Osteocyte (in vitro differentiated cells): ENCODE measurements at regions not wholly inside any gene's neighbourhood (a gene's known extent, or its start where the extent isn't known, plus 50 kb on each side); places are given as distances from the start of the nearest gene placed in this dataset.

ENCODE experiments used
- DNase-seq: peaks from one replicate; pipeline ENCODE4 v3.0.0; 2021; ENCODE audit warnings: mixed read lengths; ENCODE audit not compliant: unreplicated experiment; ENCODE audit errors: extremely low spot score
- H3K27ac Mint-ChIP-seq: one replicate; pipeline ENCODE4 v1.8.0; 2021; ENCODE audit warnings: mild to moderate bottlenecking, mixed read lengths; ENCODE audit not compliant: unreplicated experiment
- H3K27me3 Mint-ChIP-seq: one replicate; pipeline ENCODE4 v1.8.0; 2021; ENCODE audit warnings: mixed read lengths; ENCODE audit not compliant: unreplicated experiment
- H3K36me3 Mint-ChIP-seq: one replicate; pipeline ENCODE4 v1.8.0; 2021; ENCODE audit warnings: mixed read lengths; ENCODE audit not compliant: unreplicated experiment
- H3K4me1 Mint-ChIP-seq: one replicate; pipeline ENCODE4 v1.8.0; 2021; ENCODE audit warnings: mixed read lengths; ENCODE audit not compliant: unreplicated experiment
- H3K4me3 Mint-ChIP-seq: one replicate; pipeline ENCODE4 v1.8.0; 2021; ENCODE audit warnings: mild to moderate bottlenecking, moderate library complexity, mixed read lengths; ENCODE audit not compliant: unreplicated experiment
- H3K9me3 Mint-ChIP-seq: one replicate; pipeline ENCODE4 v1.8.0; 2021; ENCODE audit warnings: mixed read lengths; ENCODE audit not compliant: unreplicated experiment
- TF ChIP-seq, protein P1 (sequence below): fragments of 200-600 bp; sonication (generic); IDR thresholded peaks from 2 replicates; pipeline ENCODE4 v1.5.0; 2021; ENCODE audit warnings: antibody characterized with exemption, mild to moderate bottlenecking, moderate library complexity

DNA sequence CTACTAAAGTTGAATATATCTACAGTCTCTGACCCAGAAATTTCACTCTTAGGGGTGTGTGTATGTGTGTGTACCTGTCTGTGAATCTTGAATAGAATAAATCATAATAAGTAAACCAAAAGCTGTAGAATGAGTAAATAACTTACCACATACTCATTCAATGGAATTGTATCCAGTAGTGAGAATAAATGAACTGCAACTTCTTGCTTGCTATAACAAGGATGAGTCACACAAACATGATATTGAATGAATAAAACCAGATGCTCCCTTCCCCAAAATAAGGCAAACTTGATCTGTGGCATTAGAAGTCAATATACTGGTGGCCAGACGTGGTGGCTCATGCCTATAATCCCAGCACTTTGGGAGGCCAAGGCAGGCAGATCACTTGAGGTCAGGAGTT is 259.8 kb upstream of the MON1B start:
- TF ChIP-seq, protein P1, sequence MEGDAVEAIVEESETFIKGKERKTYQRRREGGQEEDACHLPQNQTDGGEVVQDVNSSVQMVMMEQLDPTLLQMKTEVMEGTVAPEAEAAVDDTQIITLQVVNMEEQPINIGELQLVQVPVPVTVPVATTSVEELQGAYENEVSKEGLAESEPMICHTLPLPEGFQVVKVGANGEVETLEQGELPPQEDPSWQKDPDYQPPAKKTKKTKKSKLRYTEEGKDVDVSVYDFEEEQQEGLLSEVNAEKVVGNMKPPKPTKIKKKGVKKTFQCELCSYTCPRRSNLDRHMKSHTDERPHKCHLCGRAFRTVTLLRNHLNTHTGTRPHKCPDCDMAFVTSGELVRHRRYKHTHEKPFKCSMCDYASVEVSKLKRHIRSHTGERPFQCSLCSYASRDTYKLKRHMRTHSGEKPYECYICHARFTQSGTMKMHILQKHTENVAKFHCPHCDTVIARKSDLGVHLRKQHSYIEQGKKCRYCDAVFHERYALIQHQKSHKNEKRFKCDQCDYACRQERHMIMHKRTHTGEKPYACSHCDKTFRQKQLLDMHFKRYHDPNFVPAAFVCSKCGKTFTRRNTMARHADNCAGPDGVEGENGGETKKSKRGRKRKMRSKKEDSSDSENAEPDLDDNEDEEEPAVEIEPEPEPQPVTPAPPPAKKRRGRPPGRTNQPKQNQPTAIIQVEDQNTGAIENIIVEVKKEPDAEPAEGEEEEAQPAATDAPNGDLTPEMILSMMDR: no peak
- Mint-ChIP-seq H3K36me3 (no peaks in the 10 kb centered on the region), H3K4me1 (no peaks in the 10 kb centered on the region), H3K27ac (no peak overlapping the region), H3K4me3 (no peak overlapping the region), H3K27me3 (no peaks in the 10 kb centered on the region), H3K9me3 (no peaks in the 10 kb centered on the region)
- DNase-seq: no peak

- no peak for DNase-seq
- Mint-ChIP-seq H3K36me3 (no peaks in the 10 kb centered on the region), H3K4me3 (no peak overlapping the region), H3K27me3 (no peaks in the 10 kb centered on the region), H3K9me3 (no peaks in the 10 kb centered on the region), H3K27ac (no peak overlapping the region), H3K4me1 (no peaks in the 10 kb centered on the region)
- TF ChIP-seq, protein P1: no peak
These were observed 258.3 kb upstream of the MON1B start for GRCh38 chr16:76932541-76933211.

- DNase-seq: no peak
- Mint-ChIP-seq H3K36me3 (no peaks in the 10 kb centered on the region), H3K4me1 (no peaks in the 10 kb centered on the region), H3K9me3 (peaks cover 5% of the 10 kb centered on the region), H3K27me3 (no peaks in the 10 kb centered on the region), H3K4me3 (no peak overlapping the region), H3K27ac (no peak overlapping the region)
- TF ChIP-seq, protein P1: no peak
These were observed 250.7 kb upstream of the MON1B start for GRCh38 chr16:76940251-76940650.

- no peak overlapping the region for H3K4me3 Mint-ChIP-seq
- TF ChIP-seq, protein P1: no peak
- peaks cover 9% of the 10 kb centered on the region for H3K9me3 Mint-ChIP-seq
- H3K36me3 Mint-ChIP-seq: no peaks in the 10 kb centered on the region
- no peaks in the 10 kb centered on the region for H3K27me3 Mint-ChIP-seq
- H3K4me1 Mint-ChIP-seq: no peaks in the 10 kb centered on the region
- no peak overlapping the region for H3K27ac Mint-ChIP-seq
- no peak for DNase-seq
These were observed 249.9 kb upstream of the MON1B start for GRCh38 chr16:76941113-76941512.

DNA sequence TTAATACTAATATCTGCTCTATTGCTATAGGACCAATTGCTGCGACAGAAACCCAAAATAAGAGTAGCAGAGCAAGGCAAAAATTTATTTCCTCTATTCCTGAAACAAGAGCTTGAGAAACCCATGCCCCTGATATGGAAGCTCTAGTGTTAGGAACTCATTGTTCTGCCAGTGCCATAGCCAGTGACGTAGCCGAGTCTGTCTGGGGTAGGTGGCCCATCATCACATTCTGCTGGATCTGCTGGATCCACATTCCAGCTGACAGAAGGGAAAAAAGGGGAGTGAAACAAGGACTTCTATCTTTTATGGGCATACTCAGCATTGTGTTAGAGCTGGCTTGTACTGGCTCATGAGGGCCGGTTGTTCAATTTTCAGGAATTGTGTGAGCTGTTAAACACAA is 248.9 kb upstream of the MON1B start:
- H3K27ac Mint-ChIP-seq: no peak overlapping the region
- H3K9me3 Mint-ChIP-seq: peaks cover 11% of the 10 kb centered on the region
- H3K27me3 Mint-ChIP-seq: no peaks in the 10 kb centered on the region
- TF ChIP-seq, protein P1: no peak
- H3K36me3 Mint-ChIP-seq: no peaks in the 10 kb centered on the region
- H3K4me3 Mint-ChIP-seq: no peak overlapping the region
- H3K4me1 Mint-ChIP-seq: no peaks in the 10 kb centered on the region
- no peak for DNase-seq
